Right atrium auricular region (tissue), 2 donors: ENCODE measurements at regions not wholly inside any gene's neighbourhood (a gene's known extent, or its start where the extent isn't known, plus 50 kb on each side); places are given as distances from the start of the nearest gene placed in this dataset.

Source experiments
- DNase-seq: peaks from one replicate; pipeline ENCODE4 v3.0.0-alpha.2; 2019; ENCODE audit warnings: low spot score
- H3K27ac ChIP-seq, 2 donors: fragments of 200-600 bp; sonication (generic); 1 replicate in 1 of 2; 2 replicates in 1 of 2; pipeline ENCODE4 v1.5.1; 2016 to 2019
- H3K27me3 ChIP-seq, 2 donors: fragments of 200-600 bp; sonication (generic); one replicate each; pipeline versions ENCODE4 v1.5.1 to v1.6.0; 2017 to 2019
- H3K36me3 ChIP-seq: fragments of 200-600 bp; sonication (generic); one replicate; pipeline ENCODE4 v1.5.1; 2016
- H3K4me1 ChIP-seq, 2 donors: fragments of 200-600 bp; sonication (generic); one replicate each; pipeline versions ENCODE4 v1.5.1 to v1.6.0; 2017 to 2019
- H3K4me3 ChIP-seq, 2 donors: fragments of 200-600 bp; sonication (generic); 1 replicate in 1 of 2; 2 replicates in 1 of 2; pipeline ENCODE4 v1.5.1; 2017 to 2019; ENCODE audit warnings: mild to moderate bottlenecking in 1 of 2, moderate library complexity in 1 of 2
- H3K9me3 ChIP-seq, 2 donors: fragments of 200-600 bp; sonication (generic); one replicate each; pipeline ENCODE4 v1.5.1; 2019
- CTCF ChIP-seq, 2 donors: fragments of 200-600 bp; sonication (generic); IDR thresholded peaks; one replicate each; pipeline ENCODE4 v1.5.1; 2019; ENCODE audit warnings: antibody characterized with exemption in 2 of 2

- H3K9me3 ChIP-seq = no peaks in the 10 kb centered on the region
- H3K36me3 ChIP-seq = no peaks in the 10 kb centered on the region
- no peak for DNase-seq
- no peaks in the 10 kb centered on the region for H3K4me1 ChIP-seq
- H3K27me3 ChIP-seq = no peaks in the 10 kb centered on the region
- no peak overlapping the region for H3K4me3 ChIP-seq
- TF ChIP-seq CTCF (IDR thresholded peaks at IDR 0.05) = no peak
- no peak overlapping the region for H3K27ac ChIP-seq
These were observed 197.5 kb downstream of the SCG2 start for GRCh38 chr2:223404616-223405015.

GRCh38 chr2:223414646-223415045 lies 187.5 kb downstream of the SCG2 start:
- Histone ChIP-seq H3K27me3 (no peaks in the 10 kb centered on the region), H3K27ac (peak overlapping the region in 1 of 2 donors; percentile 45), H3K9me3 (no peaks in the 10 kb centered on the region), H3K4me3 (no peak overlapping the region), H3K4me1 (no peaks in the 10 kb centered on the region), H3K36me3 (no peaks in the 10 kb centered on the region)
- DNase-seq = peak; percentile 71
- no peak for TF ChIP-seq CTCF (IDR thresholded peaks at IDR 0.05)

GRCh38 chr2:223415071-223415470 lies 187.1 kb downstream of the SCG2 start:
- no peak overlapping the region for H3K4me3 ChIP-seq
- no peak for DNase-seq
- no peaks in the 10 kb centered on the region for H3K4me1 ChIP-seq
- H3K9me3 ChIP-seq = no peaks in the 10 kb centered on the region
- TF ChIP-seq CTCF (IDR thresholded peaks at IDR 0.05) = no peak
- no peaks in the 10 kb centered on the region for H3K36me3 ChIP-seq
- peak overlapping the region in 1 of 2 donors; percentile 45 for H3K27ac ChIP-seq
- no peaks in the 10 kb centered on the region for H3K27me3 ChIP-seq

DNA sequence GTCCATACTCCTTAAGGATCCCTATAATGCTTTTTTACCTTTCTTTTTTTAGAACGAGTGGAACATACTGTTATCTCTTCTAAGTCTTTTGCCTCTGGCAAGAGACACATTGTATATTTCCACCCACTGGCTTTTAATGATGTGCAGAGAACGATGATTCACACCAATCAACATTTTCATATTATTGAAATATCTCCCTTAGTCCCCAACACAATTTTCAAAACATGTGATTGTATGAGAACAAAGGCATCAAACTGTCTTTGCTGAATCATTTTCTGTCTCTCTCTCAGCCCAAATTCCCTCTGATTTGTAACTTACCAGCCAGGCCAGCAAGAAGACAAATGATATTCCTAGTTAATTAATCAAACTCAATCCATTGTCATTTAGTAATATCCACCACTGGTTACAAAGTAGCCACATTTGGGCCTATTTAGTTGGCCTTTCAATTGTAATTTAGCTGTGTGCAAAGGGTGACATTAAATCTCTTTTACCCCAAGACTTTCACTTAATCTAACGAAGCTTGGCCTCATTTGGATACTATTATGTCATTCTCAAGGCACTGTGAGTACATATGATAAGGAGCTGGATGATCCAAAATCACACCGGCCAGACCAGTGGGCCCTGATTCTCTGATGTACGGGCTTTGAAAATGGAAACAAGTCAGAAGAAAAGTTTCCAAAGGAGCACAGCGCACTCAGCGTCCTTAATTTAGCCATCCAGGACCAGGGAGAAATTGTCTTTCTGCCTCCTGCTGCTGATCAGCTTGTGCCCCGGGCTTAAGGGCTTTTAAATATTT lies 185.1 kb downstream of the SCG2 start:
- H3K4me3 ChIP-seq = no peak overlapping the region
- H3K27ac ChIP-seq = peak overlapping the region in 1 of 2 donors; percentile 46
- H3K4me1 ChIP-seq = no peaks in the 10 kb centered on the region
- H3K36me3 ChIP-seq = no peaks in the 10 kb centered on the region
- peak; percentile 70 for DNase-seq
- no peaks in the 10 kb centered on the region for H3K9me3 ChIP-seq
- TF ChIP-seq CTCF (IDR thresholded peaks at IDR 0.05) = no peak
- no peaks in the 10 kb centered on the region for H3K27me3 ChIP-seq

GRCh38 chr2:223418131-223418530 lies 184.0 kb downstream of the SCG2 start:
- no peak for TF ChIP-seq CTCF (IDR thresholded peaks at IDR 0.05)
- no peak for DNase-seq
- Histone ChIP-seq H3K36me3 (no peaks in the 10 kb centered on the region), H3K27ac (no peak overlapping the region), H3K4me3 (no peak overlapping the region), H3K9me3 (no peaks in the 10 kb centered on the region), H3K27me3 (no peaks in the 10 kb centered on the region), H3K4me1 (no peaks in the 10 kb centered on the region)
